Upper lobe of right lung (tissue), 1 donor: ENCODE measurements at regions not wholly inside any gene's neighbourhood (a gene's known extent, or its start where the extent isn't known, plus 50 kb on each side); places are given as distances from the start of the nearest gene placed in this dataset.

Source experiments
- ATAC-seq: fragments of 200-7000 bp; cut with Tn5 transposase; one replicate; pipeline ENCODE4 v1.9.1; 2020; ENCODE audit warnings: mild to moderate bottlenecking, moderate library complexity
- DNase-seq: peaks from one replicate; pipeline ENCODE4 v3.0.0-alpha.2; 2020
- H3K27ac ChIP-seq: fragments of 200-600 bp; one replicate; pipeline ENCODE4 v1.8.0; 2022
- H3K27me3 ChIP-seq: fragments of 200-600 bp; one replicate; pipeline ENCODE4 v1.8.0; 2022; ENCODE audit warnings: mild to moderate bottlenecking
- H3K36me3 ChIP-seq: fragments of 200-600 bp; one replicate; pipeline ENCODE4 v1.8.0; 2022
- H3K4me1 ChIP-seq: fragments of 200-600 bp; one replicate; pipeline ENCODE4 v1.8.0; 2022
- H3K4me3 ChIP-seq: fragments of 200-600 bp; one replicate; pipeline ENCODE4 v1.8.0; 2022; ENCODE audit warnings: mild to moderate bottlenecking
- H3K9me3 ChIP-seq: fragments of 200-600 bp; one replicate; pipeline ENCODE4 v1.8.0; 2022
- intact Hi-C: fragments of 100-400 bp; cut with DNase I; formaldehyde crosslinking; loops from one replicate; pipeline ENCODE4 v1.11.0; 2022
- TF ChIP-seq, protein P1 (sequence below): fragments of 200-600 bp; IDR thresholded peaks from one replicate; pipeline ENCODE4 v1.8.0; 2022; ENCODE audit warnings: antibody characterized with exemption
- donor health status: DM: no; HTN: yes; CAD: no; lungs with severe emphysema.

DNA sequence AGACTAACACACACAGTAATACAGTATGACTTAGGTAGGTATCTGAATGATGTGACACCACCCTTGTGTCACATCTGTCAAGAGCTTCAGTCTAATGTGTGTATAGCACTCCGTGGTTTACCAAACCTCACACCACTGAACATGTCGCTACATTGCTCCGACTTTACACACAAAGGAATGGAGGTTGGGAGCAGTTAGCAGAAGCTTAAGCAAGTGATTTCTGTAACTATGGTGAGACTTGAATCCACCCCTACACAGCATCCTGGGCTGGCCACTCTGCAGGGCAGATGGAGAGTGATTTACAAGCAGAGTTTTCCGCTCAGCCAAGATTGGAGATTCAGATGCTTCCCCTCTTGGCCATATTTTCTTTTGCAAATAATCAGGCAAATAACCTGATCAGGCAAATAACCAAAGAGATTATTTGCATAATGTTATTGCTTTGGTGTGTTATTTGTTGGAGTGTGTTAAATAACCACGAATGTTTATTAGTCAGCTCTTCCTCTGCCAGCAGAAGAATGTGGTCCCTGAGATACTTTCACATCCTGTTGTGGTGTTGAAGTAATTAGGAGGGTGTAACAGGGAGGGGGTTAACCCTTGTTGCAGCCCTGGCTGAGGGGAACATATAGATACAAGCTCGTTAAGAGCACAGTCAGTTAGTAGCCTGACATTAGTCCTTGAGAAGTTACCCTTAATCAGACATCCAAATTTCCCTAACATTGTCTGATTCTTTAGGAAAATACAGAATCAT lies 92.8 kb downstream of the SNX18 start:
- Histone ChIP-seq H3K27ac (no peak overlapping the region), H3K4me3 (no peak overlapping the region), H3K9me3 (no peaks in the 10 kb centered on the region), H3K27me3 (no peaks in the 10 kb centered on the region), H3K36me3 (no peaks in the 10 kb centered on the region), H3K4me1 (peaks cover 3% of the 10 kb centered on the region)
- DNase-seq (no peak), ATAC-seq (peak; percentile 85)
- intact Hi-C loops: no loop called here
- TF ChIP-seq, protein P1, sequence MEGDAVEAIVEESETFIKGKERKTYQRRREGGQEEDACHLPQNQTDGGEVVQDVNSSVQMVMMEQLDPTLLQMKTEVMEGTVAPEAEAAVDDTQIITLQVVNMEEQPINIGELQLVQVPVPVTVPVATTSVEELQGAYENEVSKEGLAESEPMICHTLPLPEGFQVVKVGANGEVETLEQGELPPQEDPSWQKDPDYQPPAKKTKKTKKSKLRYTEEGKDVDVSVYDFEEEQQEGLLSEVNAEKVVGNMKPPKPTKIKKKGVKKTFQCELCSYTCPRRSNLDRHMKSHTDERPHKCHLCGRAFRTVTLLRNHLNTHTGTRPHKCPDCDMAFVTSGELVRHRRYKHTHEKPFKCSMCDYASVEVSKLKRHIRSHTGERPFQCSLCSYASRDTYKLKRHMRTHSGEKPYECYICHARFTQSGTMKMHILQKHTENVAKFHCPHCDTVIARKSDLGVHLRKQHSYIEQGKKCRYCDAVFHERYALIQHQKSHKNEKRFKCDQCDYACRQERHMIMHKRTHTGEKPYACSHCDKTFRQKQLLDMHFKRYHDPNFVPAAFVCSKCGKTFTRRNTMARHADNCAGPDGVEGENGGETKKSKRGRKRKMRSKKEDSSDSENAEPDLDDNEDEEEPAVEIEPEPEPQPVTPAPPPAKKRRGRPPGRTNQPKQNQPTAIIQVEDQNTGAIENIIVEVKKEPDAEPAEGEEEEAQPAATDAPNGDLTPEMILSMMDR: no peak

- H3K9me3 ChIP-seq: no peaks in the 10 kb centered on the region
- no peak overlapping the region for H3K27ac ChIP-seq
- no peaks in the 10 kb centered on the region for H3K27me3 ChIP-seq
- H3K4me1 ChIP-seq: no peaks in the 10 kb centered on the region
- no peak for DNase-seq
- intact Hi-C loops: no loop called here
- H3K4me3 ChIP-seq: no peak overlapping the region
- no peaks in the 10 kb centered on the region for H3K36me3 ChIP-seq
- ATAC-seq: peak; percentile 83
- TF ChIP-seq, protein P1: no peak
These were observed 91.0 kb downstream of the SNX18 start for GRCh38 chr5:54608423-54609085.

DNA sequence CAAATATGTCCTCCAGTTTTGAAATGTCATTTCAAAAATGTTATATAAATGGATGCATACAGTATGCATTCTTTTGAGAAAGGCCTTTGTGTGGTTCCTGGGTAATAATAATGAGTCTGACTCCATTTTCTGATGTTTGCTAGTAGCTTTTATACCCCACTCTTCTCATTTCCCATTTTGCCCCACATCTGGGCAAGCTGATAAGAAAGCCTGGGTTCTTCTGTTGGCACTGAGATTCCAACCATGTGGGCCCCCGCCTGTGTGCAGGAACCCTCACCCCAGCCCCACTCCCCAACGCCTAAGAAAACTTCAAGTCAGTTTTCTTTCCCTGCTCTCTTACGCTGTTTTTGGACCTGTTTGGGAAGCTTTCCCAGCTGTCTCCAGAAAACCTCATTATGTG lies 89.4 kb downstream of the SNX18 start:
- TF ChIP-seq, protein P1: no peak
- intact Hi-C loops: no loop called here
- peaks cover 9% of the 10 kb centered on the region for H3K4me1 ChIP-seq
- H3K27me3 ChIP-seq: no peaks in the 10 kb centered on the region
- no peaks in the 10 kb centered on the region for H3K9me3 ChIP-seq
- ATAC-seq (no peak), DNase-seq (no peak)
- no peaks in the 10 kb centered on the region for H3K36me3 ChIP-seq
- H3K4me3 ChIP-seq: no peak overlapping the region
- no peak overlapping the region for H3K27ac ChIP-seq

GRCh38 chr5:54603372-54603771 lies 85.8 kb downstream of the SNX18 start:
- TF ChIP-seq, protein P1: no peak
- Histone ChIP-seq H3K4me1 (peaks cover 9% of the 10 kb centered on the region), H3K9me3 (no peaks in the 10 kb centered on the region), H3K27me3 (no peaks in the 10 kb centered on the region), H3K27ac (no peak overlapping the region), H3K36me3 (no peaks in the 10 kb centered on the region), H3K4me3 (no peak overlapping the region)
- no peak for ATAC-seq
- intact Hi-C loops: no loop called here
- DNase-seq: no peak

DNA sequence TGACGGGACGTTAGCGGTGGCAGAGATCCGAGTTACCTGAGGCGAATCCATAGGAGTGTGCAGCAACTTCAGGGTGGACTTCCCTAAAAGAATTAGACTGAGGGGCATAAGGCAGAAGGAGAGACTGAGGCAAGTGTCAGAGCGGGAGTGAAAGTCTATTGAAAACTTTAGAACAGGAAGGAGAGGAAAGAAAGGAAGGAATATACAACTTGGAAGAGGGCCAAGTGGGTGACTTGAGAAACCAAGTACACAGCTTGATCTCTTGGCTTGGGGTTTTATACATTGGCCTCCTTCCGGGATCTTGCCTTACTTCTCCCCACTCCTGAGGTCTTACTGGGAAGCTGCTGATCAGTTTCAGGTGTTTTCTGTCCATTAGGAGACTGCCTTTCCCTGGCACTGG lies 84.9 kb downstream of the SNX18 start:
- intact Hi-C loops: no loop called here
- TF ChIP-seq, protein P1: no peak
- Histone ChIP-seq H3K27me3 (no peaks in the 10 kb centered on the region), H3K4me1 (peaks cover 9% of the 10 kb centered on the region), H3K27ac (no peak overlapping the region), H3K9me3 (no peaks in the 10 kb centered on the region), H3K4me3 (no peak overlapping the region), H3K36me3 (no peaks in the 10 kb centered on the region)
- DNase-seq (no peak), ATAC-seq (no peak)
